NCI-H2196 (cell line): ENCODE measurements at regions not wholly inside any gene's neighbourhood (a gene's known extent, or its start where the extent isn't known, plus 50 kb on each side); places are given as distances from the start of the nearest gene placed in this dataset.
"Not testable (repeated sequence)": the region's sequence is repeated elsewhere in the genome, so short reads cannot be mapped to it uniquely, and the experiment has no call there.

Source experiments
- DNase-seq: peaks from one replicate; lab custom pipeline; 2025; ENCODE audit not compliant: unreplicated experiment; lab: John Stamatoyannopoulos, UW

GRCh38 chr10:37067576-37067975 lies 57.8 kb upstream of the ANKRD30A start:
- no peak for DNase-seq

GRCh38 chr10:37062296-37062695 lies 63.1 kb upstream of the ANKRD30A start:
- DNase-seq: not testable (repeated sequence)

DNA sequence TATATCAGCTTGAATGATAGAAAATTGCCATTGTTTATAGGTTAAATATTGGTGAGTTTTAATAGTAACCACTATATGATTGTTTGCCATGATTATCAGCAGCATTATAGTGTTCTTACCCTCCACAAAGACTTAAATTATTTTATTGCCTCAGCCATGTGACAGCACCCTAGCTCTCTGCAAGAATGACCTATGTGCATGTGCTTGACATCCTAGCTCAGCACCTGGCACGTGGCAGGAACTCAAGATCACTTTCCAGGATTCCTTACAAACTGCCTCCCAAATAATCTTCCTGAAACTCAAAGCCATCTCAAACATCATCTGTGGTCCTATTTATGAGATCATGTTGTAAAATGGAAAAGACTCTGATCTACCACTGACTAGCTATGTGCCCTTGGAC lies 68.1 kb upstream of the ANKRD30A start:
- no peak for DNase-seq

DNA sequence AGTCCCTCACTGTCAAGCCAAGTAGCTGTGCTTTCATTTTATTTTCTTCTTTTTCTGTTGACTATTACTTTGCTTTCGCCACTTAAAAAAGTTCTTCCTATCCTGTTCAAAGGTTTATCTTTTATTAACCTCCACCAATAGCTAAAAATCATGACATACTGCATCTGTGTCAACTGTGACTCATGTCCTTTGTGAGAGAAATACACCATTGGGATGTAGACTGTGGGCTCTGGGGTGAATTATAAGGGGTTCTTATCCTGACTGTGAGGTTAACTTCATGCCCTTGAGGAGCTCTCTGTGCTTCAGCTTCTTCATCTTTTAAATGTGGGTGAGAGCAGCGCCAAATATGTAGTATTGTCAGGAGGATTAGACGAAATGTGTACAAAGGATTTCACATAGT lies 71.9 kb upstream of the ANKRD30A start:
- DNase-seq: no peak

- not testable (repeated sequence) for DNase-seq
These were observed 75.4 kb upstream of the ANKRD30A start for GRCh38 chr10:37049982-37050381.

DNA sequence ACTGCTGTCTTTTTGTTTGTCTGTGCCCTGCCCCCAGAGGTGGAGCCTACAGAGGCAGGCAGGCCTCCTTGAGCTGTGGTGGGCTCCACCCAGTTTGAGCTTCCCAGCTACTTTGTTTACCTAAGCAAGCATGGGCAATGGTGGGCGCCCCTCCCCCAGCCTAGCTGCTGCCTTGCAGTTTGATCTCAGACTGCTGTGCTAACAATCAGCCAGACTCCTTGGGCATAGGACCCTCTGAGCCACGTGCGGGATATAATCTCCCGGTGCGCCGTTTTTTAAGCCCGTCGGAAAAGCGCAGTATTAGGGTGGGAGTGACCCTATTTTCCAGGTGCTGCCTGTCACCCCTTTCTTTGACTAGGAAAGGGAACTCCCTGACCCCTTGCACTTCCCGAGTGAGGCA lies 81.1 kb upstream of the ANKRD30A start:
- not testable (repeated sequence) for DNase-seq

DNA sequence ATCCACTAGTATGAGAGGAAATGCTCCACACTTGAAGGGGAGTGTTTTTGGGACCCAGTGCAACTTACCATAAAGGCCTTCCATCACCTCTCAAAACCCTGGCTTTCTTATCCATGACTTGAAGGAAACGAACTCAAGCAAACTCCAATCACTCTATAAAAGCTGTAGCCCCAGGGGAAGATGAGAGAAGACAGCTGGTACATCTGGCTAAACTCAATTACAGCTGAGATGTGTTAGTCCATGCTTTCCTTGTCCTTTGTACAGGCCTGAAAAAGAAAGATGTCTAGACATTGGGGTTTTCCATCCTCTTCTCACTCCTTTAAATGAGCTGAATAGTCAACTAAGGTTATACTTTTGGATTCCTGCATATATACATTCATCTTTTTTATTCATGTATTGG lies 89.5 kb upstream of the ANKRD30A start:
- no peak for DNase-seq

- no peak for DNase-seq
These were observed 109.9 kb upstream of the ANKRD30A start for GRCh38 chr10:37015498-37015897.

- DNase-seq: no peak
These were observed 114.7 kb upstream of the ANKRD30A start for GRCh38 chr10:37010741-37011140.

GRCh38 chr10:37008276-37008675 lies 117.1 kb upstream of the ANKRD30A start:
- DNase-seq: not testable (repeated sequence)

- no peak for DNase-seq
These were observed 122.3 kb upstream of the ANKRD30A start for GRCh38 chr10:37003126-37003525.

GRCh38 chr10:36995806-36996205 lies 129.6 kb upstream of the ANKRD30A start:
- not testable (repeated sequence) for DNase-seq

GRCh38 chr10:36994886-36995285 lies 130.5 kb upstream of the ANKRD30A start:
- no peak for DNase-seq

DNA sequence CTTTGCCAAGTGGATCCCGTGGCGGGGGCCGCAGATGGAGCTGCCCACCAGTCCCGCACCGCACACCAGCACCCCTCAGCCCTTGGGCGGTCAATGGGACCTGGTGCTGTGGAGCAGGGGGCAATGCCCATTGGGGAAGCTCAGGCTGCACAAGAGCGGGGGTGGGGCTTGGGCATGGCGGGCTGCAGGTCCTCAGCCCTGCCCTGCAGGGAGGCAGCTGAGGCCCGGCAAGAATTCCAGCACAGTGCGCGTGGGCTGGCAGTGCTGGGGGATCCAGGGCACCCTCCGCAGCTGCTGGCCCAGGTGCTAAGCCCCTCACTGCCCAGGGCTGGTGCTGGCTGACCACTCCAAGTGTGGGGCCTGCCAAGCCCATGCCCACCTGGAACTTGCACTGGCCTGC lies 136.2 kb upstream of the ANKRD30A start:
- no peak for DNase-seq

GRCh38 chr10:36946598-36946997 lies 178.8 kb upstream of the ANKRD30A start:
- DNase-seq: no peak

GRCh38 chr10:36943544-36943943 lies 181.9 kb upstream of the ANKRD30A start:
- DNase-seq: no peak

DNA sequence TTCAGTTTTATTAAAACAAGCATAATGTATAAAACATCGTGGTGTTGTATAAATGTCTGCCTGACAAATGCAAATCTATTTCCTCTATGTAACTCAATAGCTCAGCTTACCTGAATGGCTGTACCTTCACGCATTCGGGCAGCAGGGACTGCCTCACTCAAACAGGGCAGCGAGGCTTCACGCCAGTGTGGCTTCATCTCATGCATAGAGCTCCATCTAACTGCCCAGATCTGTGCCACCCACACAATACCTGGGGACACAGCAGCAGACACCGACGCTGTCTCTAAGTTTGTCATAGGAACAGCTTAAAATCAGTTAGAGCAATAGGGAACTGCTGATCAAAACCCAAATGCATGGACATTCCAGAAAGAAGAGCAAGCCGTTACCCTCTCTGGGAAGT lies 182.8 kb upstream of the ANKRD30A start:
- DNase-seq: no peak

DNA sequence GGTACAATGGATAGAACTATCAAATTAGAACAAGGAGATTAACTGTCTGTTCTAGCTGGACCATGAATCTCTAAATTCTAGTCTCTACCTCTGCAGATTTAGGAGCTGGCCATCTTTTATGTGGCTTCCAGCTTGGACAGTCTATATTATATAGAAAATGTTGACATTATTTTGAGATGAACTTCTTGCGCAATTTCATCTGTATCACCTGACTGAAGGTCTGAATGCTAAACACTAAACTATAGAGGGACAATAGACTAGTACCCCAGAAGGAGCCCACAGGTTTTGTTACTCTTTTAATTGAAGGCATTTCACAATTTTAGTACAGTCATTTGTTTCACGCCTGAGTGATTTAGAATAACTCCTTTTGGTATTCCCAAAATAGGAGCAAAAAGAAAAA lies 222.4 kb upstream of the ANKRD30A start:
- no peak for DNase-seq

DNA sequence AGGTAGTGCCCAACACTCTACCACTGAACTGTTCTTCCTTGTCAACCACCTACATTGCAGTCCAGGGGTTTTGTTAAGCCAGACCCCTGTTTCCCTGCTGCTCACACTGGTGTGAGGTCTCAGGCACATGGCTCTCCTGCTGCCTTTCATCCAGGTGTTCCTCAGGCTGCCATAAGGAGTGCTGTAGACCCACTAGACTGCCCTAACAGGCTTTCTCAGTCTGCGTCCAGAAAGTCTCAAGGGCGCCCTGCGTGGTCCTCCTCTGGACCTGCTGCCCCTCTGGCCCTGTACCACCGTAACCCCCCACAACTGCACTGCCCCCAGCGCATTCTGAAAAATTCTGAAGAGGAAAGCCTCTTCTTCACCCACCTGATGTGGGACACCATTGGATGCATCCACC lies 225.7 kb upstream of the ANKRD30A start:
- no peak for DNase-seq

DNA sequence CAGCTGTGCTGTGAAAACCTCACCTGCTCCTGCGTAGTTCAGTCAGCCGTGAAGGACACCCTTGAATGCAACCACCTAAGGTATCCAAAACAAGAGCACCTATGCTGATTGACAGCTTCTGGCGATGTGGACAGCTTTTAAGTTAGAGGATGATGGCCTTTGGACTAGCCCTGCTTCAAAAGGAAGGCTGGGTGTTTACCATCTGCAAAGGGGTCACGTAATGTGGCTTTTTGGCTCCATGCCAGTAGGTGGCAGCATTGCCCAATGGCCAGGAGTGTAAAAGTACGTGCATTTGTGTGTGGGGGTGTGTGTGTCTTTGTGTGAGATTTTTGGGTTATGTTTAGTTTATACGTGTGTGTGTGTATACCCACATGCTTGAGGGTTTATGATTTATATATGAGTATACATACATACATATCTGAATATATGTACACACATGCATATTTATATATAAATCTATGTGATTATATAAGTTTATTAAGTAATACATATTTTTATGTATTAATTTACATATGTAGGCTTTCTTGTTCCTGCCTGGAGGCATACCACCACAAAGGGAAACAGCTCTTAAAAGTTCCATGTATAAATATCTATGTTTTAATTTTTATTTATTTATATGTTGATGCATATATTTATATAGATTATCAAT lies 236.3 kb upstream of the ANKRD30A start:
- DNase-seq: peak; percentile 19

- no peak for DNase-seq
These were observed 239.0 kb upstream of the ANKRD30A start for GRCh38 chr10:36886303-36886891.

- DNase-seq: no peak
These were observed 239.7 kb upstream of the ANKRD30A start for GRCh38 chr10:36885746-36886145.

DNA sequence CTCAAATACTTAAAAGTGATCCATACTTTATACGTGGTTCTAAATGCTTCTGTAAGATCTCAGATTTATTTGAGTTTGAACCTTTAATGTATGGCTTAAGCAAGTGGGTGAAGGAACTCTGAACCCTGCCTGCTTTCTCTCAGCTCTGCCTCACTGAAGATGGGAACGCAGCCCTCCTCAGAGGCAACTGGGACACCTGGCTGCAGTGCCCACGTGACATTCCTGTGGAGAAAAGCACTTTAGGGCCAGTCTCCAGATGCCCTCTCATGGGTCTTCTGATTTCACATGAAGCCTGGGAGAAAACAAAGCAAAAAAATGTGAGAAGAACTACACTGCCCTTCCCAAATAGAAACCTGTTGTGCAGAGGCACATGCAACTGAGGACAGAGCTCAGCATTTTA lies 242.6 kb upstream of the ANKRD30A start:
- DNase-seq: no peak
